Testis (tissue), 2 donors: ENCODE measurements at regions not wholly inside any gene's neighbourhood (a gene's known extent, or its start where the extent isn't known, plus 50 kb on each side); places are given as distances from the start of the nearest gene placed in this dataset.

ENCODE experiments used
- POLR2A ChIP-seq: fragments of 450-650 bp; IDR thresholded peaks from one replicate; pipeline ENCODE4 v1.6.1; 2017; ENCODE audit warnings: antibody characterized with exemption, mild to moderate bottlenecking, moderate library complexity
- TF ChIP-seq, protein P1 (sequence below), 3 experiments: fragments of 450-650 bp in 2 of 3; fragments of 200-600 bp in 1 of 3; sonication (generic) in 1 of 3; IDR thresholded peaks; one replicate each; pipeline ENCODE4 v1.5.1; 2016 to 2019; ENCODE audit warnings: antibody characterized with exemption in 3 of 3, mild to moderate bottlenecking in 2 of 3, moderate library complexity in 1 of 3

DNA sequence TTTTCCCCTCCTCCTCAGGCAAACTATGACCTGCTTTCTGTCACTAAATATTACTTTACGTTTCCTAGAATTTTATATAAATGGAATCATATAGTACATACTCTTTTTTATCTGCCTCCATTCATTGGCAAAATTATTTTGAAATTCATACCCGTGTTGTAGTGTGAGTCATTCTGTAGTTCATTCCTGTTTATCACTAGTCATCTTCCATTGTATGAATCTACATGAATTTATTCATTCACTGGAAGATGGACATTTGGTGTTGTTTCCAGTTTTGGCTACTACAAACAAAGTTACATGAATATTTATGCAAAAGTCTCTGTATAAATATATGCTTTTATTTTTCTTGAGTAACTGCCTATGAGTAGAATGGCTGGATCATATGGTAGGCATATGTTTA is 60.7 kb upstream of the OPCML start:
- TF ChIP-seq, protein P1, sequence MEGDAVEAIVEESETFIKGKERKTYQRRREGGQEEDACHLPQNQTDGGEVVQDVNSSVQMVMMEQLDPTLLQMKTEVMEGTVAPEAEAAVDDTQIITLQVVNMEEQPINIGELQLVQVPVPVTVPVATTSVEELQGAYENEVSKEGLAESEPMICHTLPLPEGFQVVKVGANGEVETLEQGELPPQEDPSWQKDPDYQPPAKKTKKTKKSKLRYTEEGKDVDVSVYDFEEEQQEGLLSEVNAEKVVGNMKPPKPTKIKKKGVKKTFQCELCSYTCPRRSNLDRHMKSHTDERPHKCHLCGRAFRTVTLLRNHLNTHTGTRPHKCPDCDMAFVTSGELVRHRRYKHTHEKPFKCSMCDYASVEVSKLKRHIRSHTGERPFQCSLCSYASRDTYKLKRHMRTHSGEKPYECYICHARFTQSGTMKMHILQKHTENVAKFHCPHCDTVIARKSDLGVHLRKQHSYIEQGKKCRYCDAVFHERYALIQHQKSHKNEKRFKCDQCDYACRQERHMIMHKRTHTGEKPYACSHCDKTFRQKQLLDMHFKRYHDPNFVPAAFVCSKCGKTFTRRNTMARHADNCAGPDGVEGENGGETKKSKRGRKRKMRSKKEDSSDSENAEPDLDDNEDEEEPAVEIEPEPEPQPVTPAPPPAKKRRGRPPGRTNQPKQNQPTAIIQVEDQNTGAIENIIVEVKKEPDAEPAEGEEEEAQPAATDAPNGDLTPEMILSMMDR (IDR thresholded peaks at IDR 0.05), result no peak
- TF ChIP-seq POLR2A, result no peak
